Large intestine (tissue), 3 donors: ENCODE measurements at regions not wholly inside any gene's neighbourhood (a gene's known extent, or its start where the extent isn't known, plus 50 kb on each side); places are given as distances from the start of the nearest gene placed in this dataset.
A peak's percentile ranks its signal among the peaks of the same experiment; 100 is the strongest.
"Not testable (repeated sequence)": the region's sequence is repeated elsewhere in the genome, so short reads cannot be mapped to it uniquely, and the experiment has no call there.

Experiments used
- DNase-seq, 2 donors: peaks; one replicate each; pipeline versions ENCODE4 v3.0.0 to v3.0.0-alpha.2; 2013
- H3K27ac ChIP-seq: one replicate; pipeline ENCODE4 v1.5.1; 2013; ENCODE audit warnings: low read length
- H3K27me3 ChIP-seq: 2 replicates; pipeline ENCODE4 v1.6.1; 2013; ENCODE audit warnings: low read length; ENCODE audit not compliant: control insufficient read depth, insufficient read depth
- H3K36me3 ChIP-seq: 2 replicates; pipeline ENCODE4 v1.6.1; 2013; ENCODE audit warnings: low read length; ENCODE audit not compliant: control insufficient read depth, insufficient read depth
- H3K4me1 ChIP-seq: one replicate; pipeline ENCODE4 v1.6.1; 2013; ENCODE audit warnings: low read length; ENCODE audit not compliant: control insufficient read depth, insufficient read depth
- H3K4me3 ChIP-seq: one replicate; pipeline ENCODE4 v1.5.1; 2013; ENCODE audit warnings: low read length
- H3K9me3 ChIP-seq: one replicate; pipeline ENCODE4 v1.6.1; 2013; ENCODE audit warnings: mild to moderate bottlenecking, low read depth, low read length, moderate library complexity; ENCODE audit not compliant: control insufficient read depth
- WGBS: methylation state at CpG from one replicate; pipeline ENCODE4 v1.1.5; 2013; ENCODE audit warnings: low lambda C conversion rate; ENCODE audit not compliant: insufficient coverage; 5-methylcytosine and 5-hydroxymethylcytosine counted together

DNA sequence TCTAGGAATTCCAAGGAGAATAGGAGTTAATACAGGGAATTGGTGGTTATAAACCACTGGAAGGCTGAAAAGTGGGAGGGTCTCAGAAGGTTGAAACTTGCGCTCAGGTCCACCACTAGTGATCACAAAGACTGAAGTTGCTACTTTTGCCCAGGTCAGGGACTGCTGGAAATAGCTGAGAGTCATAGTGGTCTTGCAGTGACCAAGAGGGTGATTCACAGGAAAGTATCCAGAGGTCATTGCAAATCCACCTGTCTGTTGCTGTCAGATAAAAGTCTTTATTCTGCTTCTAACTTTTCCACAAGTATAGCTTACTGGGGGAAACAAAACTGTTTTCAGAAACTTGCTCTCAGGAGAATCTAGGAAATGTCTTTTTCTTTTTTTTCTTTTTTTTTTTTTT is 211.5 kb upstream of the PRSS1 start:
- Histone ChIP-seq H3K27ac (no peak overlapping the region), H3K9me3 (no peaks in the 10 kb centered on the region), H3K36me3 (no peaks in the 10 kb centered on the region), H3K27me3 (peaks cover 3% of the 10 kb centered on the region), H3K4me3 (no peak overlapping the region), H3K4me1 (no peaks in the 10 kb centered on the region)
- no peak for DNase-seq
- 80% methylated on average over 1 of the region's 1 CpG for WGBS

DNA sequence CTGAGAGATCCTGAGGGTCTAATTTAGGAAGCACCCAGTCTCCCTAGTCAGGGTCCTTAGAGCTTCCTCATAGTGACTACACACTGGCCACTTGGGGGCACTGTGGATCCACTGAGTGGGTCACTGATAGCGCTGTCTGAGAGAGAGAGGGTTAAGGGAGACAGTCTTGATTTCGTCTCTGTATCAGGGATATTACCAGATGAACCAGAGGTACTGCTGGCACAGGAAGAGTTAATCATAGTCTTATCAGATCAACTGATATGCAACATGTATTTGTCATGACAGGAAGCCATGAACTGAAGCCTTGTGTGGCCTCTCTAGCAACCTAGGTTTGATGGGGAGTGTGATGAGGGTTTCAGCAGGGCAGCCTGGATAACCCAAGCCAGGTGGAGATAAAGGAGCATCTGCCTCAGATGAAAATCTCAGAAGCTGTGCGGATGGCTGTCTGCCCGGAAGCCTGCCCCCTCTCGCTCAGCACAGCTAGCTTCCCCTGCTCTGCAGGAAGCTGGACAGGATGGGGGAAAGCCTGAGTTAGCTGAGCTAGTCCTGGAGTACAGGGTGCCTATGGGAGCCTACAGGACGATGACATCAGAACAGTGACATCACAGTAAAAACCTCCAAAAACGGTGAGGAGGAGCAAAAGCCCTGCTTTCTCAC is 214.0 kb upstream of the PRSS1 start:
- no CpG with 5 or more reads among the region's 7 CpGs for WGBS
- DNase-seq: peak in 1 of 2 donors; percentile 30
- no peaks in the 10 kb centered on the region for H3K4me1 ChIP-seq

DNA sequence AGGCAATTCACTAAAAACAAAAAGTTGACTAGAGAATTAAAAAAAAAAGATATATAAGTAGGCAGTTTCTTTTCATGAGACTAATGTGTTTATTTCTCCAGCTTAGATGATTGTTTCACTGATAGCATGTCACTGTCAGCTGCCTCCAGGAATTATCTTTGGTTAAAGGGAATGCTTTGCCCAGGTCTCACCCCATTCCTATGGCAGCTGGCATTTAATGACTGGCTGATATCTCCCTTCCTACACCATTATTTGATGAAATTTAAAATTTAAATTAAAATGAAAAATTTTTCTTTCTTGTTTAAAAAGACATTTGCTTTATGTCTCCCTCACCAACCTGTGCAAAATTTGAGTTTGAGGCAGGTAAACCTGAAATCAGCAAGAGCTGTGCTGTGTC is 214.5 kb upstream of the PRSS1 start:
- H3K36me3 ChIP-seq: no peaks in the 10 kb centered on the region
- H3K27ac ChIP-seq: no peak overlapping the region
- peaks cover 3% of the 10 kb centered on the region for H3K27me3 ChIP-seq
- H3K4me3 ChIP-seq: no peak overlapping the region
- H3K9me3 ChIP-seq: no peaks in the 10 kb centered on the region
- no peaks in the 10 kb centered on the region for H3K4me1 ChIP-seq
- no peak for DNase-seq

More for the DNA sequence above, 214.0 kb upstream of the PRSS1 start:
- Histone ChIP-seq H3K27ac (no peak overlapping the region), H3K4me3 (no peak overlapping the region), H3K36me3 (no peaks in the 10 kb centered on the region), H3K9me3 (no peaks in the 10 kb centered on the region), H3K27me3 (peaks cover 3% of the 10 kb centered on the region)

DNA sequence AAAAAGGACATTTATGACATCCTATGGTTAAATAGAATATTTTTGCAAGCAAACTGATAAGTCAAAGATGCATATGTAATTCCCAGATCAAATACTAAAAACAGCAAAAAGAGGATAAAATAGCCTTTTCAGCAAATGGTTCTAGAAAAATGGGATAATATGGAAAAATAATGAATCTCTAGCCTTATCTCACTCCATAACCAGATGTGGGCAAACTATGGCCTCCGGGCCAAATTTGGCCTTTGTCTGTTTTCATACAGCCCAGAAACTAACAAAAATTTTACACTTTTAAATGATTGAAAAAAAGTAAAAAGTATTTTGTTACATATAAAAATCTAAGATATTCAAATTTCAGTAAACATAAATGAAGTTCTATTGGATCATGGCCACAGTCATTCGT is 215.4 kb upstream of the PRSS1 start:
- no peaks in the 10 kb centered on the region for H3K36me3 ChIP-seq
- H3K4me3 ChIP-seq: no peak overlapping the region
- H3K27me3 ChIP-seq: peaks cover 8% of the 10 kb centered on the region
- WGBS: no CpG with 5 or more reads among the region's 2 CpGs
- H3K4me1 ChIP-seq: no peaks in the 10 kb centered on the region
- no peak overlapping the region for H3K27ac ChIP-seq
- H3K9me3 ChIP-seq: no peaks in the 10 kb centered on the region
- no peak for DNase-seq

DNA sequence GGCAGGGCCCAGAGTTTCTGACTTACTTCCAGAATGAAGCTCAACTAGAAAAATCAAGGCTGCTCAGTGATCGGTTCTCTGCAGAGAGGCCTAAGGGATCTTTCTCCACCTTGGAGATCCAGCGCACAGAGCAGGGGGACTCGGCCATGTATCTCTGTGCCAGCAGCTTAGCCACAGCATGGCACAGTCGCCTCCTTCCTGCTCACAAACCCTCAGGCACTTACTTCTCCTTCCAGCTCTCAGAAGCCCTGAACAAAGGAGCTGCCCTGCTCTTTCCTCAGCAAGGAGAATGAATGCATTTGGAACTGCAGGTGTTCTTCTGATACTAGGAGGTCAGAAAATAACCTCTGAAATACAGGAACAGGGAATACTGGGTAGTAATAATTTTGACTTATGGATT is 219.7 kb upstream of the PRSS1 start:
- Histone ChIP-seq H3K27me3 (peaks cover 28% of the 10 kb centered on the region), H3K36me3 (no peaks in the 10 kb centered on the region), H3K4me3 (no peak overlapping the region), H3K4me1 (no peaks in the 10 kb centered on the region), H3K27ac (no peak overlapping the region), H3K9me3 (no peaks in the 10 kb centered on the region)
- no peak for DNase-seq
- no CpG with 5 or more reads among the region's 4 CpGs for WGBS

DNA sequence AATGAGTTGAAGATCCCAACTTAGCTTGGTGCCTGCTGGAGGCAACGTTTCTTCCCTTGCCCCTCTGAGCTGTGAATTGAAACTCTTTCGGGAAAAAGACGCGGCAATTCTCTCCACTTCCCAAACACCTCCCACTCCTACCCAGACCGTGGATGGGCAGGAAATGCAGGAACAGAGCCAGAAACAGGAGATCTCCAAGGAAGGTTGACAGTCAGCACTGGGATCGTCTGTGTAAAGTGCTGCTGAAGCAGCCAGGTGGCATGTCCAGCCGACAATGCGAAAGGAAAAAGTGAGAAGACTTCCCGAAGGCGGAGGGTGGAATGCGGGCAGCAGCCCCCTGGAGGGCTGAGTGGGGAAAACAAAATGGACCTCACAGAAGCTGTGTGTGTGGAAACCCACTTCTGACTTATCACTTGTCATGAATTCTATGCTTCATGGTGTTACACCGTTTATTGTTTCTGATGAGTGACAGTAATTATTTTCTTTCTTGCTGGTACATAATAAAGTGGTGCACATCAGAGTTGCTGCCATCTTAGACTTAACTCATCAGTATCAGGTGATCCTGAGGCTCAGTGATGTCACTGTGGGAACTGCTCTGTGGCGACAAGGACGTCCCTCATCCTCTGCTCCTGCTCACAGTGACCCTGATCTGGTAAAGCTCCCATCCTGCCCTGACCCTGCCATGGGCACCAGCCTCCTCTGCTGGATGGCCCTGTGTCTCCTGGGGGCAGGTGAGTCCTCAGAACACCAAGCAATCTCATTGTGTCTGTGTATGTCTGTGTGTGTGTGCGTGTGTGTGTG is 220.5 kb upstream of the PRSS1 start:
- H3K27ac ChIP-seq: no peak overlapping the region
- H3K4me1 ChIP-seq: no peaks in the 10 kb centered on the region
- H3K9me3 ChIP-seq: no peaks in the 10 kb centered on the region
- H3K27me3 ChIP-seq: peaks cover 28% of the 10 kb centered on the region
- no peak for DNase-seq
- H3K36me3 ChIP-seq: no peaks in the 10 kb centered on the region
- no CpG with 5 or more reads among the region's 15 CpGs for WGBS
- H3K4me3 ChIP-seq: no peak overlapping the region

DNA sequence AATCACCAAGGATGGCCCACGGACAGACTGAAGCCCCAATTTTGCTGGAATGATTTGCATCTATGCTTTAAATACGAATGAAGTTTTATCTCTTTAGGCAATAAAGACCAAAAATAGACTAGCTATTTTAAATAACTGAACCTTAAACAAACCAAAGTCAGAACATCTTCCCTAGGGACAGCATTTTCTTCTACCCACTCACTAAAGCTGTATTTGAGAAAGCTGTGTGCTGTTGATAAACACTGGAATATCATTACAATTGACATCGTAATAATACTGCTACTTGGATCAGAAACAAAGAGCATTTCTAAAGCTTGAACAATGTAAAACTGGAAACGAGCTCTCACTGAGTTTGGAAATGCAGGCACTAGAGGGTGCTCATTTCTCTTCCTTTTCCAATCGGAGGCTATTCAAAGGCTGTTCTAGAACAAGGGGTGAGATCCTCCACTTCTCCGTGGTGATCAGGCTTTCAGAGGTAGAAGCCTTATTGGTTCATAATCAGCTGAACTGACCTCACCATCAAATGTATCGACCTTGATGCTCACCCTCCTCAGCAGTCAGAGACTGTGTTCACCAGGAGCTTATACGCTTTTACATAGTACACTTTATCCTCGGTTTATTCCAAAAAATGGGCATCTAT is 225.3 kb upstream of the PRSS1 start:
- H3K9me3 ChIP-seq: no peaks in the 10 kb centered on the region
- peaks cover 20% of the 10 kb centered on the region for H3K27me3 ChIP-seq
- no peak overlapping the region for H3K27ac ChIP-seq
- no peaks in the 10 kb centered on the region for H3K36me3 ChIP-seq
- 75% methylated on average over 4 of the region's 9 CpGs for WGBS
- DNase-seq: no peak
- H3K4me1 ChIP-seq: no peaks in the 10 kb centered on the region
- no peak overlapping the region for H3K4me3 ChIP-seq

DNA sequence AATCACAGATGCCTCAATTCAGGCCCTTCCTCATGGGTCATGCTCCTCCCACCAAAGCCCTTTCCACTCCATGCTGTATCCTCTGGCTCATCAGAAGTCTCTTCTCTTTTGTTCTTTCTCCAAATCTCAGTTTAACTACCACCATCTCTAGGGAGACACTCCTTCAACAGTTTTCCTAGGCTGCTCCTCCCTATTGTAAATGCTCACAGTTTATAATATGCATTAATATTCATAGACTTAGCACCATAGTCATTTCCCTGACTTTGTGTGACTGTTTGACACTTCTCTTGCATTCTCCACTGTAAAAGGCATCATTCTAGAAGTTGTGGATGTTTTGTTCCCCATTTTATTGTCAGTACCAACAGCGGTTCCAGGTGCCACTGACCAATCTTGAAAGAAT is 226.5 kb upstream of the PRSS1 start:
- DNase-seq: no peak
- Histone ChIP-seq H3K4me3 (no peak overlapping the region), H3K27me3 (peaks cover 9% of the 10 kb centered on the region), H3K36me3 (no peaks in the 10 kb centered on the region), H3K27ac (no peak overlapping the region), H3K4me1 (no peaks in the 10 kb centered on the region), H3K9me3 (no peaks in the 10 kb centered on the region)
- no CpG with 5 or more reads among the region's 1 CpG for WGBS

DNA sequence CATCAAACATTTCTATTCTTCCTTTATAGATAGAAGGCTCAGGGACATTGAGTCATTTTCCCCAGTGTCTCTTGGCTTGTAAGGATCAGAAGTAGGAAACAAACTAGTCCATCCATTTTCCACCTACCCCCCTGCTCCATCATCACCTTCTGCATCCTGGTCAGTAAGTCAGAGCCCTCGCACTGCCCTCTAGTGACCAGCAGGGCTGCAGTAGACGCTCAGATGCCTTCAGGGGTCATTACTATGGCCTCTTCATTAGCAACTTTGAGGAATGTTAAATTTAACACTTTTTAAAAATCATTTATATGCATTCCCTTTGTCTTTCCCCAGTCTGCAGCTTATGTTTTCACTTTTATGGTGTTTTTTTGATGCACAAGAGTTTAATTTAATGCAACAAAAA is 228.4 kb upstream of the PRSS1 start:
- not testable (repeated sequence) for H3K9me3 ChIP-seq, H3K36me3 ChIP-seq, H3K4me3 ChIP-seq, H3K4me1 ChIP-seq, H3K27me3 ChIP-seq, H3K27ac ChIP-seq, DNase-seq
- WGBS: 25% methylated on average over 2 of the region's 2 CpGs

DNA sequence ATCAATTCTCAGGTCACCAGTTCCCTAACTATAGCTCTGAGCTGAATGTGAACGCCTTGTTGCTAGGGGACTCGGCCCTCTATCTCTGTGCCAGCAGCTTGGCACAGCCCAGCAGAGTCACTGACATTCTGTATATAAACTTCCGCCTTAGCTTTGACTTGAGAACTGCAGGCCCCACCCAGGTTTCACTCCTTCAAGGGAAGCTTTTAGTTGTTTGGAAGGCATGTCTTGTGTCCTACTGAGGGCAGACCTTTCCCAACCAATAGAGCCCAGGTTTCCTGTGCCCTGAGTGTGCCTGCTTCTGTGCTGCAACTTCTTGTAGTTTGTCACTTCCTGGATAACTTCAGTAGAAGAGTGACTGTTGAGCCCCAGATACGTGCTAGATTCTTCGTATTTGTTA is 228.8 kb upstream of the PRSS1 start:
- not testable (repeated sequence) for H3K4me3 ChIP-seq, H3K36me3 ChIP-seq, H3K27me3 ChIP-seq, H3K4me1 ChIP-seq, H3K9me3 ChIP-seq, DNase-seq, H3K27ac ChIP-seq
- no CpG with 5 or more reads among the region's 5 CpGs for WGBS
